ENCODE measurements at regions not wholly inside any gene's neighbourhood (a gene's known extent, or its start where the extent isn't known, plus 50 kb on each side); places are given as distances from the start of the nearest gene placed in this dataset.
"Not testable (repeated sequence)": the region's sequence is repeated elsewhere in the genome, so short reads cannot be mapped to it uniquely, and the experiment has no call there.

- H3K4me1 Mint-ChIP-seq, result no peaks in the 10 kb centered on the region
- no peak overlapping the region for H3K4me3 Mint-ChIP-seq
- no peak overlapping the region for H3K27ac Mint-ChIP-seq
- peaks cover 0 to 13% (median 7%) of the 10 kb centered on the region in 3 donors for H3K27me3 Mint-ChIP-seq (ENCODE audit: low read depth in 3 of 3)
- H3K36me3 Mint-ChIP-seq, result no peaks in the 10 kb centered on the region
- H3K9me3 Mint-ChIP-seq, result no peaks in the 10 kb centered on the region
- DNase-seq, result no peak
Measured at GRCh38 chr10:118958559-118958958, 71.0 kb upstream of the NANOS1 start.

DNA sequence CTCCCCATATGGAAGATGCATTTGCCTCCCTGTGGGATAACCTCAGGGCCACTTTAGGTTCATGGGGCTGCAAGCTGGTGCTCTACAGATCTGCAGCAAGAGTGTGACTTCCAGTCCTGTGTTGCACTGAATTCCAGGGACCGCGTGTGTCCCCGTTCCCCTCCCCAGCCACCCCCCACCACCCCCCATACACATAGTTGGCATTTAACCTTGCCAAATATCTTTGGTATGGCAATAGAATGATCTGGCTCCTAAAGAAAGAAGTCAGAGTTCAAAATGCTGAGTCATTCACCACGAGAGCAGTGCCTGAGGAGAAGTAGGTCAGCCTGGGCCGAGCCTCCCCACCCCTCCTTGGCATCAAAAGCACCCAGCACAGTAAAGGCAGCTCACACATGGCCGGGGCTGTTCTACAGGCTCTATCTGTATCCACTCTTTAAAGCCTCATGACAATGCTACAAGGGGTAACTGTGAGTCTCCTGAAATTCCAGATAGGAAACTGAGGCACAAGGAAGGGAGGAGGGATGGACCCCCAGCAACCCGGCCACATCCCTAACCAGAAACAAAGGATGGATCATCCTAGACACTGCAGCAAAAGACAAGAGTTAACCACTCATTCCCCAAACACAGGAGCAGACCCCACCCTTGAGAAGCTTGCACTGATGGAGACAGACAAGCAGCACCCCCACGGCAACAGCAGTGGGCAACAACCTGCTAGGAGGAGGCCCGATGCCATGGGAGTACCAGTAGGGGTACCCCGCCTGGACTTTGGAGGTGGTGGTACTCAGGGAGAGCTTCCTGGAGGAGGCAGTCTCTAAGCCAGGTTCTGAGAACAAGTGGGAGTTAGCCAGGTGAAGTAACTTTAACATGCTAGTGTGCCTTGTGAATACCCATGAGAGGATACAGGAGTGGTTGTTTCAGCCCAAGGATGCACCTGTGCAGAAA is 70.3 kb upstream of the NANOS1 start:
- H3K36me3 Mint-ChIP-seq, result no peaks in the 10 kb centered on the region
- no peaks in the 10 kb centered on the region for H3K4me1 Mint-ChIP-seq
- no peaks in the 10 kb centered on the region for H3K9me3 Mint-ChIP-seq
- H3K27me3 Mint-ChIP-seq (ENCODE audit: low read depth in 3 of 3), result peaks cover 0 to 13% (median 7%) of the 10 kb centered on the region in 3 donors
- no peak for DNase-seq
- H3K27ac Mint-ChIP-seq, result no peak overlapping the region
- H3K4me3 Mint-ChIP-seq, result no peak overlapping the region

- no peaks in the 10 kb centered on the region for H3K4me1 Mint-ChIP-seq
- no peaks in the 10 kb centered on the region for H3K36me3 Mint-ChIP-seq
- no peak overlapping the region for H3K27ac Mint-ChIP-seq
- no peak for DNase-seq
- H3K9me3 Mint-ChIP-seq, result no peaks in the 10 kb centered on the region
- peaks cover 3 to 9% (median 6%) of the 10 kb centered on the region in 3 donors for H3K27me3 Mint-ChIP-seq (ENCODE audit: low read depth in 3 of 3)
- no peak overlapping the region for H3K4me3 Mint-ChIP-seq
Measured at GRCh38 chr10:118960157-118961090, 69.1 kb upstream of the NANOS1 start.

DNA sequence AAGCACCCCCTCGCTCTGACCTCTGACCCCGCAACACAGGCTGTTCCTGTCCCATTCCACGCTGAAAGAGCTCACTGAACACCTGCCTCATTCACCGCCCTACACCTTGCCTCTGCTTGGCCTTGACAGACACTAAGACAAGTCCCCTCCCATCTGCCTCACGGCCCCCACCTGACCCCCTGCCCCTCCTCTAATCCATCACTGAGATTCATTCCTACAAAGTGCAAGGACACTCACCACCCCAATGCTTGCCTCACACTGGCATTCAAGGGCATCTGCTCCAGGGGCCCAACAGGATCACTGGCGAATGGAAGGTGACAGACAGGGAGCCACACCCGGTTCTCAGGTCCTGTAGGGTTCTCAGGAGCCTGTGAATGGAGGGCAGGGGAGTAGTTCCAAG is 68.1 kb upstream of the NANOS1 start:
- no peak for DNase-seq
- H3K4me3 Mint-ChIP-seq, result no peak overlapping the region
- peaks cover 3 to 7% (median 5%) of the 10 kb centered on the region in 3 donors for H3K27me3 Mint-ChIP-seq (ENCODE audit: low read depth in 3 of 3)
- H3K36me3 Mint-ChIP-seq, result no peaks in the 10 kb centered on the region
- no peaks in the 10 kb centered on the region for H3K4me1 Mint-ChIP-seq
- H3K9me3 Mint-ChIP-seq, result no peaks in the 10 kb centered on the region
- no peak overlapping the region for H3K27ac Mint-ChIP-seq

DNA sequence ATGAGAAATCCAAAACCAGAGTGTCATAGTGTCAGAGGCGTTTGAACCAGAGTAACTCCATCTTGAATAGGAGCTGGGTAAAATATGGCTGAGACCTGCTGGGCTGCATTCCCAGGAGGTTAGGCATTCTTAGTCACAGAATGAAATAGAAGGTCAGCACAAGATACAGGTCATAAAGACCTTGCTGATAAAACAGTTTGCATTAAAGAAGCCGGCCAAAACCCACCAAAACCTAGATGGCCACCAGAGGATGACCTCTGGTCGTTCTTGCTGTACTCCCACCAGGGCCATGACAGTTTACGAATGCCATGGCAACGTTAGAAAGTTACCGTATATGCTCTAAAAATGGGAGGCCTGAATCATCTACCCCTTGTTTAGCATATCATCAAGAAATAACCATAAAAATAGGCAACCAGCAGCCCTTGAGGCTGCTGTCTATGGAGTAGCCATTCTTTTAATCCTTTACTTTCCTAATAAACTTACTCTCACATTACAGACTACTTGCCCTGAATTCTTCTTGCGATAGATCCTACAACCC is 67.1 kb upstream of the NANOS1 start:
- H3K9me3 Mint-ChIP-seq; H3K36me3 Mint-ChIP-seq; H3K4me3 Mint-ChIP-seq; H3K27me3 Mint-ChIP-seq (ENCODE audit: low read depth in 3 of 3); H3K4me1 Mint-ChIP-seq; DNase-seq; H3K27ac Mint-ChIP-seq: not testable (repeated sequence)

GRCh38 chr10:118963341-118963740 is 66.2 kb upstream of the NANOS1 start:
- Mint-ChIP-seq H3K4me3 (no peak overlapping the region), H3K9me3 (no peaks in the 10 kb centered on the region), H3K36me3 (no peaks in the 10 kb centered on the region), H3K27me3 (ENCODE audit: low read depth in 3 of 3) (peaks cover 1 to 9% (median 3%) of the 10 kb centered on the region in 3 donors), H3K4me1 (no peaks in the 10 kb centered on the region), H3K27ac (peak overlapping the region in 1 of 6 donors; percentile 22)
- no peak for DNase-seq

DNA sequence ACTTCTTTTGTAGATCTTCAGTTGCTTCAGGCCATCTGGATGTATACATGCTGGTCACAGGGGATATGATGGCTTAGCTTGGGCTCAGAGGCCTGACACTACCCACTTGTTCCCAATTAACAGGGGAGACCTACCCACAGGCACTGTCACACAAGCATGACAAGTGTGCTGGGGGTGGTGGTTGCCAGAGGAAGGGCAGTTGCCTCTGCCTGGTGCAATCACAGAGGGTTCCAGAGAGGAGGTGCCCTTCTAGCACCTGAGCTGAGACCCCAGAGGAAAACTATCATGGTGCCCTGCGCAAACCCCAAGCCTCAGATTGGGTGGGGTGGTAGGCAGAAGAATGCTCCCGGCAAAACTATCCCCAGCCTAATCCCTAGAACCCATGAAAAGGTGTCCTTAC is 65.6 kb upstream of the NANOS1 start:
- H3K9me3 Mint-ChIP-seq, result no peaks in the 10 kb centered on the region
- peaks cover 1 to 9% (median 3%) of the 10 kb centered on the region in 3 donors for H3K27me3 Mint-ChIP-seq (ENCODE audit: low read depth in 3 of 3)
- H3K4me3 Mint-ChIP-seq, result no peak overlapping the region
- H3K27ac Mint-ChIP-seq, result no peak overlapping the region
- no peaks in the 10 kb centered on the region for H3K4me1 Mint-ChIP-seq
- no peak for DNase-seq
- no peaks in the 10 kb centered on the region for H3K36me3 Mint-ChIP-seq

DNA sequence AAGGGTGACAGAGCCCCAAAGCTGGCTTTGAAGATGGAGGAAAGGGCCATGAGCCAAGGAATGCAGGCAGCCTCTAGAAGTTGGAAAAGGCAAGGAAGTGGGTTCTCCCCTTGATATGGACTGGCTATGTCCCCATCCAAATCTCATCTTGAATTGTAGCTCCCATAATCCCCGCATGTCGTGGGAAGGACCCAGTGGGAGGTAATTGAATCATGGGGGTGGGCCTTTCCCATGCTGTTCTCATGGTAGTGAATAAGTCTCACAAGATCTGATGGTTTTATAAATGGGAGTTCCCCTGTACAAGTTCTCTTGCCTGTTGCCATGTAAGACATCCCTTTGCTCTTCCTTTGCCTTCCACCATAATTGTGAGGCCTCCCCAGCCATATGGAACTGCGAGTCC is 65.0 kb upstream of the NANOS1 start:
- not testable (repeated sequence) for H3K4me3 Mint-ChIP-seq, H3K4me1 Mint-ChIP-seq

GRCh38 chr10:118965096-118965495 is 64.4 kb upstream of the NANOS1 start:
- no peak overlapping the region for H3K4me3 Mint-ChIP-seq
- peaks cover 0 to 9% (median 3%) of the 10 kb centered on the region in 3 donors for H3K27me3 Mint-ChIP-seq (ENCODE audit: low read depth in 3 of 3)
- no peaks in the 10 kb centered on the region for H3K4me1 Mint-ChIP-seq
- H3K36me3 Mint-ChIP-seq, result no peaks in the 10 kb centered on the region
- no peaks in the 10 kb centered on the region for H3K9me3 Mint-ChIP-seq
- no peak overlapping the region for H3K27ac Mint-ChIP-seq
- no peak for DNase-seq

More for the DNA sequence above, 65.0 kb upstream of the NANOS1 start:
- H3K27me3 Mint-ChIP-seq (ENCODE audit: low read depth in 3 of 3); DNase-seq; H3K27ac Mint-ChIP-seq; H3K36me3 Mint-ChIP-seq; H3K9me3 Mint-ChIP-seq: not testable (repeated sequence)

- Mint-ChIP-seq H3K27me3 (ENCODE audit: low read depth in 3 of 3) (peaks cover 0 to 9% (median 4%) of the 10 kb centered on the region in 3 donors), H3K36me3 (no peaks in the 10 kb centered on the region), H3K4me1 (no peaks in the 10 kb centered on the region), H3K4me3 (no peak overlapping the region), H3K27ac (no peak overlapping the region), H3K9me3 (no peaks in the 10 kb centered on the region)
- no peak for DNase-seq
Measured at GRCh38 chr10:118965645-118966044, 63.9 kb upstream of the NANOS1 start.

DNA sequence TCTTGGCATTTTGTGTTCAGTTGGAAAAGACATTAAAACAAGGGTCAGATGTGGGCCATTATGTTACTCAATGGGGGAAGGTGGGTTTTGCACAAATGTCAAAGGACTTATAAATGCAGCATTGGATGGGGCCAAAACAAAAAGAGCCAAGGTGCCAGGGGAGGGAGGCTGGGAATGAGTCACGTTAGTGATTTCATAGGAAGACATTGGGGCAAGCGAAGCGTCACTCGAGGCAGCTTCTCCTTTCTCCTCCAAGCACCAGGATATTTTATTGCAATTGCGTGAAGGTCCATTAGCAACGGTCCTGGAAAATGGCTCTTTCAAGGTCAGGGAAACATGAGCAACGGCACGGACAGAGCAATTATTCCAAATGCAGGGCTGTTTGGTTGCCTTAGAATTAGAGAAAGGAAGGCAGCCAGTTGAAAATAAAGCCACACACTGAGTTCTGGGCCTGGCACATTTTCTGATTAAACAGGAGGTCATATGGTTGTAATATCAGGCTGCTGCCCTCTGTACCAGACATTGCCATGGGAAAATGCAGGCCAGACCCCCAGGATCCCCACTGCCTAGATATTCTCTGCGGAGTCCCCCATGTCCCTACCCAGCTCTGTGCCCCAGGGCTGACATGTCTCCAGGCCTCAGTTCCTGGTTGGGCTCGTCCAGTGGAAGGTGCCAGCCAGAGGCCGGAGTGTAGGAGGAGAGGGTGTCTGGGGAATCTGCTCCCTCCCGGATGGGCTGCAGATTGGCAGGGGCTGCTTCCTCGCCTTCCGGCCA is 63.3 kb upstream of the NANOS1 start:
- no peaks in the 10 kb centered on the region for H3K9me3 Mint-ChIP-seq
- peaks cover 0 to 8% (median 4%) of the 10 kb centered on the region in 3 donors for H3K27me3 Mint-ChIP-seq (ENCODE audit: low read depth in 3 of 3)
- H3K4me3 Mint-ChIP-seq, result no peak overlapping the region
- no peaks in the 10 kb centered on the region for H3K4me1 Mint-ChIP-seq
- H3K27ac Mint-ChIP-seq, result no peak overlapping the region
- no peak for DNase-seq
- no peaks in the 10 kb centered on the region for H3K36me3 Mint-ChIP-seq

DNA sequence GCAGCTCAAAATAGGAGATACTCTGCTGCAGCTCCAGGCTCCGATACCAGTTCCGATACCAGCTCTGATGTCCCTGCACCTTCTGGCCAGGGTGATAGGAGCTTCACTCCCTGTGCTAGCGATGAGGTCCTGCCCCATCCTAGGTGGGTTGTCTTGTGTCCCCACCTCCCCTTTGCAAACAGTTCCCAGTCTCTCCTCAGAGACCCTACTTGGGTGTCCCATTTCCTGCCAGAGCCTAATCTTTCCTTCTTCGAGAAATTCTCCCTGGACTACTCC is 62.7 kb upstream of the NANOS1 start:
- H3K4me3 Mint-ChIP-seq, result no peak overlapping the region
- DNase-seq, result no peak
- no peak overlapping the region for H3K27ac Mint-ChIP-seq
- H3K4me1 Mint-ChIP-seq, result no peaks in the 10 kb centered on the region
- no peaks in the 10 kb centered on the region for H3K36me3 Mint-ChIP-seq
- peaks cover under 1 to 8% (median 7%) of the 10 kb centered on the region in 3 donors for H3K27me3 Mint-ChIP-seq (ENCODE audit: low read depth in 3 of 3)
- H3K9me3 Mint-ChIP-seq, result no peaks in the 10 kb centered on the region

GRCh38 chr10:118967160-118967559 is 62.4 kb upstream of the NANOS1 start:
- peaks cover 1 to 12% (median 9%) of the 10 kb centered on the region in 3 donors for H3K27me3 Mint-ChIP-seq (ENCODE audit: low read depth in 3 of 3)
- H3K27ac Mint-ChIP-seq, result no peak overlapping the region
- no peak overlapping the region for H3K4me3 Mint-ChIP-seq
- no peaks in the 10 kb centered on the region for H3K9me3 Mint-ChIP-seq
- no peak for DNase-seq
- H3K36me3 Mint-ChIP-seq, result no peaks in the 10 kb centered on the region
- no peaks in the 10 kb centered on the region for H3K4me1 Mint-ChIP-seq
